ENCODE measurements at regions not wholly inside any gene's neighbourhood (a gene's known extent, or its start where the extent isn't known, plus 50 kb on each side); places are given as distances from the start of the nearest gene placed in this dataset.

GRCh38 chr6:22006795-22007194, 290.0 kb downstream of the PRL start:
- no peak for DNase-seq

GRCh38 chr6:22007469-22007868, 289.4 kb downstream of the PRL start:
- no peak for DNase-seq

- DNase-seq = no peak
Observed at GRCh38 chr6:22008248-22008836, 288.5 kb downstream of the PRL start.

- no peak for DNase-seq
Observed at GRCh38 chr6:22010102-22010501, 286.7 kb downstream of the PRL start.

- DNase-seq = no peak
Observed at GRCh38 chr6:22015216-22015615, 281.6 kb downstream of the PRL start.

- no peak for DNase-seq
Observed at GRCh38 chr6:22015944-22016343, 280.9 kb downstream of the PRL start.

GRCh38 chr6:22017272-22017671, 279.6 kb downstream of the PRL start:
- no peak for DNase-seq

- no peak for DNase-seq
Observed at GRCh38 chr6:22017766-22018165, 279.1 kb downstream of the PRL start.

- DNase-seq = no peak
Observed at GRCh38 chr6:22019857-22020256, 277.0 kb downstream of the PRL start.

- no peak for DNase-seq
Observed at GRCh38 chr6:22020299-22021003, 276.4 kb downstream of the PRL start.

GRCh38 chr6:22021966-22022365, 274.9 kb downstream of the PRL start:
- DNase-seq = no peak

- no peak for DNase-seq
Observed at GRCh38 chr6:22023937-22024336, 272.9 kb downstream of the PRL start.

- DNase-seq = no peak
Observed at GRCh38 chr6:22024973-22025467, 271.8 kb downstream of the PRL start.

- no peak for DNase-seq
Observed at GRCh38 chr6:22025468-22026163, 271.2 kb downstream of the PRL start.

- DNase-seq = no peak
Observed at GRCh38 chr6:22026164-22026678, 270.6 kb downstream of the PRL start.

GRCh38 chr6:22027040-22027725, 269.7 kb downstream of the PRL start:
- no peak for DNase-seq

GRCh38 chr6:22028403-22029090, 268.3 kb downstream of the PRL start:
- DNase-seq = no peak

GRCh38 chr6:22029171-22029570, 267.7 kb downstream of the PRL start:
- DNase-seq = no peak

- no peak for DNase-seq
Observed at GRCh38 chr6:22030730-22031619, 265.9 kb downstream of the PRL start.

GRCh38 chr6:22035690-22036089, 261.1 kb downstream of the PRL start:
- no peak for DNase-seq

- DNase-seq = no peak
Observed at GRCh38 chr6:22036275-22036674, 260.6 kb downstream of the PRL start.

- DNase-seq = no peak
Observed at GRCh38 chr6:22036699-22037098, 260.1 kb downstream of the PRL start.

Data from HCEC 1CT (cell line).